ENCODE measurements at regions not wholly inside any gene's neighbourhood (a gene's known extent, or its start where the extent isn't known, plus 50 kb on each side); places are given as distances from the start of the nearest gene placed in this dataset.

DNA sequence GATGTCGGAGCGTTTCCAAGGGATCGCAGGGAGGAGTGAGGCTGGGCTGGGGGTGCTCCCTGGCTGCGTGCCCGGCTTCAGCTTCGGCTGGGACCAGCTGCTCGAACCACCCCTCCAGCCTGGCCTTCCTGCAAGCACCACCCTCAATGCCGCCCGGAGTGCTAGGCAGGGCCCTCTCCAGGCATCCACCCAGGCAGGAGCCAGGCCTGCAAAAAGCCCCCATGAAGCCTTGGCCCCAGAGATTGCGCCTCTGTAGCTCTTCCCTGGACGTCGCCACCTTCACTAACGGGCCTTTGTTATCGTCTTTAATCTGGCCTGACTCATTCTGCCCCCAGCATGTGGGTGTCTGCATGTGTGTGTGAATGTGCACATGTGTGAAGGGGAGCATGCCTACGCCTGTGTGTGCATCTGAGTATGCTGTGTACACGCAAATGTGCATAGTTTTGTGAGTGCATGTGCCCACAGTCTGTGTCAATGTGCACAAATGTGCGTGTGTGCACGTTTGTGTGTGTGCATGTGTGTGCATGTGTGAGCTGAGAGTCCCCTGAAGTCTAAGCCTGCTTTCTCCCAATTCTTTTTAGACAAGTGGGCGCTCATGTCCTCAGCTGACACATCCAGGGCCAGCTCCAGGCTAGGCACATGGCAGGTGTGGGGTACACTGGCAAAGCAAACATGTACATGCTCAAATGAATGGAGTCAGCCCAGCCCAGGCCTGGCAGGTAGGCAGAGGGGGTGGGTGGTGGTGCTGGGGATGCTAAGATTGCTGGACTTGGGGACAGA lies 195.4 kb upstream of the C14orf180 start:
- TF ChIP-seq CTCF (IDR thresholded peaks at IDR 0.05): no peak

DNA sequence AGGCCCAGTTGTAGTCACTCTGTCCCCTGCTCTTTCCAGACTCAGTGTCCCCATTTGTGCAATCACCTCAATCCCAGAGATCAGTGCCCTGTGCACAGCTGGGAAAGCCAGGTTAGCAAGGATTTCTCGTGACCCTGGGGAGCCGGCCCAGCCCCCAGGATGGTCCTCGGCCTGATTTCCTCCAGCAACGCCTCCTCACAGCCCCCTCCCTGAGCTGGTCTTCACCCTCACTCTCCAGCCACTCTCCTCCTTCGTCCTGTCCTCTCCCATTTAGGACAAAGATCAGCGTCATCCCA lies 194.8 kb upstream of the C14orf180 start:
- TF ChIP-seq CTCF (IDR thresholded peaks at IDR 0.05): no peak

DNA sequence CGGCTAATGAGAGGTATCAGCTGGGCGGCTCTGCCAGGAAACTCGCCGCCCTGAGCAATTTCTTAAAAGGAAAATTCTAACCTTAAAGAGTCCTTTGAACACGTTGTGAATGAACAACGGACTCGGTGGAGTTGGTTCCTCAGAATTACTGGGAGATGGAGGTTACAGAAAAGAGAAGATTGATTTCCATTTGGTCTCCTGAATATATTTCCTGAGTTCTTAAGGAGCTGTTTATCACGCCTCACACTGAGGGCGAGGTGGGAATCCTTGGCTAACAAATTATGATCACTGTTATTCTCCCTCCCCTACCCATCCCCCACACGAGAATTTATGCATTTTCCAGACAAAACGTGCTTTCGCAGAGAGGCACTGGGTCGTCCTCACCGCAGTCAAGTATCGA lies 194.5 kb upstream of the C14orf180 start:
- no peak for TF ChIP-seq CTCF (IDR thresholded peaks at IDR 0.05)

DNA sequence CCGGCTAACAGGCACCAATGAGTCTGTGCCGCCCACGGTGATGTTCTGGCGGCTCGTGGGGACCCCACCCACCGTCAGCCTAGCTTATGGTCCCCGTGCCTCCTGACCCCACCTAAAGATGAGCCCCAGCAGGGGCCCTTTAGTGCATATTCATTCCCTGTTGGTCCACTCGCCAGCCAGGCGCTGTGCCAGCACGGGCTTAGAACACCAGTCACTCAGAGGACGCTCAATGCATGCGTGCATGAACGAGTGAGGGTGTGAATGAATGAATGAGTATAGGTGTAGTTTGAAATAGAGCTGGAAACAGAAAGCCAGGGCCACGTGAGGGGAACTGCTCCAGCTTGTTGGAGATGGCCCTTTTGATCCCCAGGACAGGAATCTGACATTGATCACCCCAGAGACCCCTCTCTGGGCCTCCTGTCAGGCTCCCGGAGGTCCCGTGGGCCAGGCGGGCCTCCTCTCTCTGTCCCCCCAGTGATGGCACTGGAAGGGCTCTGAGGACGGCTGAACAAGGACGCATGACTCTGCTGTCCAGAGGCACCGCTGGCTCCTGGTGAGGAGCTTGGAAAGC lies 193.9 kb upstream of the C14orf180 start:
- no peak for TF ChIP-seq CTCF (IDR thresholded peaks at IDR 0.05)

- no peak for TF ChIP-seq CTCF (IDR thresholded peaks at IDR 0.05)
Observed at GRCh38 chr14:104386151-104386841, 193.3 kb upstream of the C14orf180 start.

DNA sequence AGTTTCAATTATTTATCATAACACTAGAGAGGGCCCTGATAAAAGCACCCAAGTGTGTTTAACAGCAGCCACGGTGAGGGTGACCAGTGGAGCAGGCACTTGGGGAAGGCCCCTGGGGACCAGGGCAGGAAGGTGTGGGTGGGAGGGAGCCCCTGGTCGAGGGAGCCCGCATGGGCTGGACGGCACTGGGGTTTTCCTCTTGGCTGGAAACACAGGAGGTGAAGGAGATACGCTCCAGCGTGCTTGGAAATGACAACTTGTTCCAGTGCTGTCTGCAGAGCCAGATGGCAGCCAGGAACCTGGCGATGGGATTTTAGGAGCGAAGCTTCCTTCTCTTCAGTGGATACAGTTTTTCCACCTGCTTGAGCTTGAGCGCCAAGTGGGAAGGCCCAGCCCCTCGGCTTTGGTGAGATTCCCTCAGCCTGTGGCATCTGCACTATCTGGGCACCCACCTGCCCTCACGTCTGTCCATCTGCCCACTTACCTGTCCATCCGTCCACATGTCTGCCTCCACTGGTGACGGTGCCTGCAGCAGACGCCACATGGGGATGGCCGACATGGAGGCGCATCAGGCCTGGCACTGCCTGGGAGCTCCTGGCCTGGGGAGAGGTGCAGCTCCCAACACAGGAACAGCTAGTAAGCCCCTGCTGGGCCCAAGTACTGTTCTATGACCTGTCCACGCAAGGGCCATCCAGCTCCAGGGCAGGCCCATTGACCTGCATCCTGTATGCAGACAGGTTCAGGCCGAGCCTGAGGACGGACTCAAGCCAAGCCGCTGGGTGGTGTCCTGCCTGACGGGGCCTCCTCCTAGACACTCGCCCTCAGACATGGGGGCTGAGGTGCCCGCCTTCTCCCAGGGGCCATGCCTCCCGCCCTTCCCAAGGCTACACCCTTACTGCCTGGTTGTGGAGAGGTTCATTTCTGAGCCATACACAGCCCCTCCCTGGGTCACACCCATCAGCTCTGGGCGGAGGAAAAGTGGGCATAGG lies 192.2 kb upstream of the C14orf180 start:
- TF ChIP-seq CTCF (IDR thresholded peaks at IDR 0.05): no peak

- no peak for TF ChIP-seq CTCF (IDR thresholded peaks at IDR 0.05)
Observed at GRCh38 chr14:104388011-104388521, 191.5 kb upstream of the C14orf180 start.

Data from LNCAP (cell line).